ENCODE measurements at regions not wholly inside any gene's neighbourhood (a gene's known extent, or its start where the extent isn't known, plus 50 kb on each side); places are given as distances from the start of the nearest gene placed in this dataset.

DNA sequence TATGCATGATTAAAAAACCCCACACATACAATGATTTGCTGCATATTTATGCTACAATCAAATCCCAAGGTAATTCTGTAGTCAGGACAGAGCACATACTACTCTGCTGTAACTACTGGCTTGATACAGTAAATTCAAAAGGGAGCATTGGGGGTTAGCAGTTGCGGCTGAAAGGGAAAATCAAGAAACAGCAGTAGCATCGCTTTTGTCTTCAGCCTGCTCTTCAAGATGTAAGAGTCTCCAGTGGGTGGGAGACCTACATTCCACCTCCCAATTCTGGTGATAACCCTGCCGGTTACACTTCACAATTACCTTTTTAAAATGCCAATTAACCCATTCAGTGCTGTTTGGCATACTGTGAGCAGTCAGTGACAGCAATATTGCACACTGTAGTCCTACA lies 259.4 kb downstream of the NR2F2 start:
- Histone ChIP-seq H4K20me1 (ENCODE audit: insufficient read depth, low read length) (no peaks in the 10 kb centered on the region), H3K9ac (ENCODE audit: insufficient read depth, low read depth, low read length) (no peak overlapping the region), H3K27me3 (ENCODE audit: control insufficient read depth in 1 of 2, insufficient read depth in 2 of 2, low read length in 2 of 2) (no peaks in the 10 kb centered on the region), H3K9me3 (ENCODE audit: low read length) (no peaks in the 10 kb centered on the region), H3K79me2 (ENCODE audit: insufficient read depth, low read length) (no peaks in the 10 kb centered on the region), H2AFZ (ENCODE audit: low read length) (no peak overlapping the region), H3K4me3 (replicated peaks in 1 of 3; ENCODE audit: insufficient read depth in 1 of 3, low read depth in 2 of 3, low read length in 3 of 3) (no peak overlapping the region), H3K36me3 (replicated peaks in 1 of 2; ENCODE audit: control insufficient read depth in 1 of 2, insufficient read depth in 2 of 2, low read length in 2 of 2) (no peaks in the 10 kb centered on the region), H3K4me1 (ENCODE audit: insufficient read depth, low read length) (0 out of 2 replicates have a peak, but pooled peaks cover 6% of the 10 kb centered on the region), H3K4me2 (ENCODE audit: low read depth, low read length) (no peak overlapping the region), H3K27ac (ENCODE audit: extremely low read length, insufficient read depth, low read length) (no peak overlapping the region)
- TF ChIP-seq SIN3A (IDR thresholded peaks at IDR 0.05; ENCODE audit: borderline replicate concordance, low read depth, low read length) (no peak), ZFY (CRISPR knock-in tag; IDR thresholded peaks at IDR 0.05) (no peak), ZBTB3 (CRISPR knock-in tag; IDR thresholded peaks at IDR 0.05; ENCODE audit: borderline replicate concordance, low read depth) (no peak)
- TF ChIP-seq, protein P1, sequence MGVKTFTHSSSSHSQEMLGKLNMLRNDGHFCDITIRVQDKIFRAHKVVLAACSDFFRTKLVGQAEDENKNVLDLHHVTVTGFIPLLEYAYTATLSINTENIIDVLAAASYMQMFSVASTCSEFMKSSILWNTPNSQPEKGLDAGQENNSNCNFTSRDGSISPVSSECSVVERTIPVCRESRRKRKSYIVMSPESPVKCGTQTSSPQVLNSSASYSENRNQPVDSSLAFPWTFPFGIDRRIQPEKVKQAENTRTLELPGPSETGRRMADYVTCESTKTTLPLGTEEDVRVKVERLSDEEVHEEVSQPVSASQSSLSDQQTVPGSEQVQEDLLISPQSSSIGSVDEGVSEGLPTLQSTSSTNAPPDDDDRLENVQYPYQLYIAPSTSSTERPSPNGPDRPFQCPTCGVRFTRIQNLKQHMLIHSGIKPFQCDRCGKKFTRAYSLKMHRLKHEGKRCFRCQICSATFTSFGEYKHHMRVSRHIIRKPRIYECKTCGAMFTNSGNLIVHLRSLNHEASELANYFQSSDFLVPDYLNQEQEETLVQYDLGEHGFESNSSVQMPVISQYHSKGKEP (CRISPR knock-in tag; IDR thresholded peaks at IDR 0.05), result no peak
- BruUV-seq (replicated peaks), result no TSS peak
- CTCF ChIA-PET (ENCODE audit: low intra/inter-chr PET ratio, low total read pairs), result no interaction called here
- POLR2A ChIA-PET, result no interaction called here
- WGBS (ENCODE audit: low lambda C conversion rate), result 35% methylated on average over 3 of the region's 3 CpGs
- FAIRE-seq (no peak), ATAC-seq (no peak), DNase-seq (ENCODE audit: low spot score) (no peak)
- intact Hi-C loops (cut with micrococcal nuclease; ENCODE audit: unreplicated experiment) (loop anchor here (10.0 kb wide), 1 partner anchor 265 kb away; no protein-coding TSS in a partner anchor), in situ Hi-C loops (cut with HindIII; ENCODE audit: extremely low pct_ligation_motif_present, low pct_unique_long_range_greater_than_20kb) (no loop called here)

DNA sequence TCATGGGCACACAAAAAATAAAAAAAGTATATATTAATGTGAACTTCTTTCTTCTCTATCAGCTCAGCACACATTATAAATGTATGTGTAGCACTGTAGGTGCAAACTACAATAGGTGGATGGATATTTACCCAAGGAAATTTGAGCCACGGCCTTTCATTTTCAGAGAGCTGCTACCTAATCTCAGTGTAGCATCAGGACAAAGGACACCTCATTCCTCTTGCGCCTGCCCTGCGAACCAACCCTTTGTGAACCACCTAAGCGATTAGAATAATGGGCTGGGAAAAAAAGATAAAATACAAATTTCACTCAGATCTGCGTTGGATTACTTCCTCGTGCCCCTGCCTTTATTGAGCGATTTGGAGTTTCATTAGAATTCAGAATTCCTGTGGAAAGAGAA lies 263.2 kb downstream of the NR2F2 start:
- ChIA-PET CTCF (ENCODE audit: low intra/inter-chr PET ratio, low total read pairs) (no interaction called here), POLR2A (no interaction called here)
- Histone ChIP-seq H3K79me2 (ENCODE audit: insufficient read depth, low read length) (no peaks in the 10 kb centered on the region), H3K4me1 (ENCODE audit: insufficient read depth, low read length) (0 out of 2 replicates have a peak, but pooled peaks cover 14% of the 10 kb centered on the region), H3K27me3 (ENCODE audit: control insufficient read depth in 1 of 2, insufficient read depth in 2 of 2, low read length in 2 of 2) (no peaks in the 10 kb centered on the region), H3K27ac (ENCODE audit: extremely low read length, insufficient read depth, low read length) (no peak overlapping the region), H3K36me3 (replicated peaks in 1 of 2; ENCODE audit: control insufficient read depth in 1 of 2, insufficient read depth in 2 of 2, low read length in 2 of 2) (no peaks in the 10 kb centered on the region), H2AFZ (ENCODE audit: low read length) (no peak overlapping the region), H3K9me3 (ENCODE audit: low read length) (no peaks in the 10 kb centered on the region), H3K4me2 (ENCODE audit: low read depth, low read length) (no peak overlapping the region; the same call in 1 of the 2 replicates), H3K9ac (ENCODE audit: insufficient read depth, low read depth, low read length) (no peak overlapping the region), H3K4me3 (replicated peaks in 1 of 3; ENCODE audit: insufficient read depth in 1 of 3, low read depth in 2 of 3, low read length in 3 of 3) (no peak overlapping the region), H4K20me1 (ENCODE audit: insufficient read depth, low read length) (no peaks in the 10 kb centered on the region)
- intact Hi-C loops (cut with micrococcal nuclease; ENCODE audit: unreplicated experiment), result no loop called here
- in situ Hi-C loops (cut with HindIII; ENCODE audit: extremely low pct_ligation_motif_present, low pct_unique_long_range_greater_than_20kb), result no loop called here
- WGBS (ENCODE audit: low lambda C conversion rate), result 1% methylated on average over 7 of the region's 7 CpGs
- FAIRE-seq (no peak), DNase-seq (ENCODE audit: low spot score) (no peak), ATAC-seq (peak; percentile 56; the same call in 1 of the 3 replicates)
- TF ChIP-seq, protein P2, sequence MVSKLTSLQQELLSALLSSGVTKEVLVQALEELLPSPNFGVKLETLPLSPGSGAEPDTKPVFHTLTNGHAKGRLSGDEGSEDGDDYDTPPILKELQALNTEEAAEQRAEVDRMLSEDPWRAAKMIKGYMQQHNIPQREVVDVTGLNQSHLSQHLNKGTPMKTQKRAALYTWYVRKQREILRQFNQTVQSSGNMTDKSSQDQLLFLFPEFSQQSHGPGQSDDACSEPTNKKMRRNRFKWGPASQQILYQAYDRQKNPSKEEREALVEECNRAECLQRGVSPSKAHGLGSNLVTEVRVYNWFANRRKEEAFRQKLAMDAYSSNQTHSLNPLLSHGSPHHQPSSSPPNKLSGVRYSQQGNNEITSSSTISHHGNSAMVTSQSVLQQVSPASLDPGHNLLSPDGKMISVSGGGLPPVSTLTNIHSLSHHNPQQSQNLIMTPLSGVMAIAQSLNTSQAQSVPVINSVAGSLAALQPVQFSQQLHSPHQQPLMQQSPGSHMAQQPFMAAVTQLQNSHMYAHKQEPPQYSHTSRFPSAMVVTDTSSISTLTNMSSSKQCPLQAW (CRISPR knock-in tag; IDR thresholded peaks at IDR 0.05), result no peak
- TF ChIP-seq XRCC5 (optimal IDR thresholded peaks at IDR 0.05; ENCODE audit: low read length), result no peak
- TF ChIP-seq, protein P3, sequence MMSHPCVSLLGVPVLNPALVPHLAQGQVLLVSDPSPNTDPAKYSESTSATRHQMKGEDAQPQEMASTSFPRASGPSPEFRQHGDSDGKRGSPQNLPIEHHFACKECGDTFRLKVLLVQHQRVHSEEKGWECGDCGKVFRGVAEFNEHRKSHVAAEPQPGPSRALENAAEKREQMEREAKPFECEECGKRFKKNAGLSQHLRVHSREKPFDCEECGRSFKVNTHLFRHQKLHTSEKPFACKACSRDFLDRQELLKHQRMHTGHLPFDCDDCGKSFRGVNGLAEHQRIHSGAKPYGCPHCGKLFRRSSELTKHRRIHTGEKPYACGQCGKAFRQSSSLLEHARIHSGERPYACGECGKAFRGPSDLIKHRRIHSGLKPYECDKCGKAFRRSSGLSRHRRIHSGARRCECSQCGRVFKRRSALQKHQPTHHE (CRISPR knock-in tag; IDR thresholded peaks at IDR 0.05; ENCODE audit: borderline replicate concordance), result no peak
- TF ChIP-seq TMF1 (CRISPR knock-in tag; IDR thresholded peaks at IDR 0.05; ENCODE audit: low read depth), result no peak
- TF ChIP-seq ZNF629 (CRISPR knock-in tag; conservative IDR thresholded peaks at IDR 0.05), result no peak
- TF ChIP-seq TEAD2 (CRISPR knock-in tag; IDR thresholded peaks at IDR 0.05), result no peak
- TF ChIP-seq ZSCAN20 (CRISPR knock-in tag; IDR thresholded peaks at IDR 0.05; ENCODE audit: borderline replicate concordance), result no peak
- TF ChIP-seq RAD51 (IDR thresholded peaks at IDR 0.05; ENCODE audit: borderline replicate concordance), result no peak
- TF ChIP-seq POGZ (CRISPR knock-in tag; IDR thresholded peaks at IDR 0.05), result no peak
- no TSS peak for BruUV-seq (replicated peaks)

Measured in HepG2 (cell line).